HG03066 (cell line): ENCODE measurements at regions not wholly inside any gene's neighbourhood (a gene's known extent, or its start where the extent isn't known, plus 50 kb on each side); places are given as distances from the start of the nearest gene placed in this dataset.
"Not testable (repeated sequence)": the region's sequence is repeated elsewhere in the genome, so short reads cannot be mapped to it uniquely, and the experiment has no call there.

Experiments used
- ATAC-seq: cut with Tn5 transposase; IDR thresholded peaks from one replicate; pipeline ENCODE4 v1.9.1; 2021; ENCODE audit warnings: low read depth; ENCODE audit not compliant: unreplicated experiment

GRCh38 chr1:234924450-234925355 lies 203.9 kb downstream of the TOMM20 start:
- ATAC-seq = no peak

DNA sequence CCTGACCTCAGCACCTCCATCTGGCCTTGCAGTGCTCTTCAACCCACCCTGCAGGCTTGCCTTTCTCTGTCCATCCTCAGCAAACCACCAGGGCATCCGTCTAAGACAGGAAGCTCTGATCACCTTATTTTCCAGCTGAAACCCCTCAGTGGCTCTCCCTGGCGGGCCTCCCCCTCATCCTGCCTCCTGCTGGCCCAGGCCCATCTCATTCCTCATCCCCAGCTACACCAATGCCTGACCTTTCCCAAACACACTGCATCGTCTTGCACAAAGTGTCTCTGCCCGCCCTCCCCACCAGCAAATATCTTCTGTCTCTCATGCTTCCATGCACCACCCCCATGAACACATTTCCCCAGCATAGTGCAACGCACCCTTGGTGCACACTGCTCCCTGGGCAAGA lies 205.0 kb downstream of the TOMM20 start:
- no peak for ATAC-seq

GRCh38 chr1:234922987-234923386 lies 205.7 kb downstream of the TOMM20 start:
- ATAC-seq = no peak

DNA sequence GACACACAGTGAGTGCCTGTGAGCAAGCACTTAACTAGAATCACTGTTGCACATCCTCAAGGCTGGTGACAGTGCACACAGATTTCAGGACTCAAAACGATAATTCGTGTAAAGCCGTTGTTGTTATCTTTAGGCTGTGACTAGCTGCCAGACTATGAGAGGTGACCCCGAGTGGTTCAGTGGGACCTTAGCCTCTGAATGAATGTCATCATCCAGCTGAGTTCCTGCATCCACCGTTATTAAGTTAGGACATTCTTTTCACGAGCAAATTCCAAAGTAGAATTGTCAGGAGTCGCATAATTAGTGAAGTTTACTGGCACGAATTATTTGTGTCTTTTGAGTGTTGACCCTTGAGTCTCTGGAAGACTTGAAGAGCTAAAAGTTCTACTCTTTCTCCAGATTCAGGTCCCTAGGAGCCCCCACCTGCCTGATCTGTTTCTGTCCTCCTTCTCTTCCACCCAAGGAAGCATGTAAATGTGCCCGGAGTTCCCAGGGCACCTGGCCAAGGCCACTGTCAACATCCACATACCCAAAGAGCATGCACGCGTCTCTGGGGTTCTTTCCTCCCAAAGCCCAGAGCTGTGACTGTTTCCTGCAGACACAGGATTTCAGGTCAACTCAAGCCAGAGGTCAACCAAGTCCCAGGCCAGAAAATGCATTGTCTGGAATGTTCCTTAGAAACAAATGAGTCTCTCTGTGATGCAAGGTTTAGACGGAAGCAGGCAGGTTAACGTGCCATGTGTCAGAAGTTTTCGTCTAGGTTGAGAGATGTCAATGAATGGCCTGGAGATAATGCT lies 207.2 kb downstream of the TOMM20 start:
- ATAC-seq = no peak

- no peak for ATAC-seq
These were observed 207.8 kb downstream of the TOMM20 start for GRCh38 chr1:234920843-234921140.

DNA sequence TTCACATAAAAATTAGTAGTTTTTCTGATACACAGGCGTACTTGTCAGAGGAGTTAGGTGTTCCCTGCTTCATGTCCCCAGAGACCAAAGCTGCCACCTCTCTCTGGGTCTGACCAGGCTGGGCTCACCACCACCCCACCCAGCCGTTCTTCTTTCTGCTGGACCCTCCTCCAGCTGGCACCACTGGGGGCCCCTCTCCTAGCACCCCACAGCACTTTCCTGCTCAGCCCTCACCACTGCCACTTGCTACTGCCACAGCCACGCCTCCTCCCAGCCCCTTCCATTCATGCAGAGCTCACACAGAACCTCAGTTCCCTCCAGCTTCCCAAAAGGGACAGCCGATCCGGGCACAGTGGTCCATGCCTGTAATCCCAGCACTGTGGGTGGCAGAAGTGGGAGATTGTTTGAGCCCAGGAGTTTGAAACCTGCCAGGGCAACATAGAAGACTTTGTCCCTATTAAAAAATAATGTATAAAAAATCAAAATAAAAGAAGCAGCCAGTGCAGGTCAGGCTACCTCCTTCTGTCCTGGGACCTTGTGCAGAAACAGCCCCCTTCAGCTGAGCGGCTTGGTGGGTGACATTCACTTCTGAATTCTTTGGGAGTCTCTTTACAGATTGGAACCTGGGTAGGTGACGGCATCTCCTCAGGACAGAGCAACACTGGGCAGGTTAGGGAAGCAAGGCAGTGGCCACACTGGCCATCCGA lies 208.3 kb downstream of the TOMM20 start:
- no peak for ATAC-seq

DNA sequence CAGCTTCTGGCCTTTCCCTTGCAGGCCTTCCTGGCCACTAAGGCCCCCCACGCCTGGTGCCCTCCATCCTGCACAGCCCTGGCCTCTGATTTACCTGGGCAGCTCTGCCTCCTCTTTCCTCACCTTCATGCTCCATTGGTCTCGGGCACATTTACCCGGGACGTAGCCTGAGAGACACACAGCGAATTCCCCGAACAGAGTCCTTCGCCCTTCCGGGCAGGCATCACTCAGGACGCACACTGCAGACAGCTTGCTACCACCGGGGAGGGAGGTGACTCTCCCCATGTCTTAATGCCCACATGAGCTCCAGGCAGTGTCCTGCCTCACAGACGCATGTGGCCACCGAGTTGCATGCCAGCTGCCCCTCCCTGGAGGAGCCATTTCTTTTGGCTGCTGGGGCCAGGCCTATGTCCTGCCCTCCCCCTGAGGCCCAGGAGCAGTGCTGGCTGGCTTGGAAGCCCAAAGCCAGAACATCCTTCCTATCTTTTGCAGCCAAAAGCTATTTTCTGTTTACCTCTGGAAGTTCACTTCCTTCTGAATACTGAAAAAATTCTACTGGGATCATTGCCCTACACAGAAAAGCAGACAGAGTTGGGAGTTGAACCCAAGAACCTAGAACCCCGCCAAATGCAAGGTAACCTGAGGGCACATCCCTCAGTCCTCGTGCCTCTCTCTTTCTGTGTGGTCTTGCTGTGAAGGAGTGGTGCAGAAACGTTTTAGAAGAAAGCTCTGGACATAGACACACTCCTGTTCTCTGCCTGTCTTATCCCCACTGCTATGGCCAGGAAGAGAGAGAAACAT lies 209.5 kb downstream of the TOMM20 start:
- no peak for ATAC-seq

GRCh38 chr1:234918181-234918841 lies 210.3 kb downstream of the TOMM20 start:
- ATAC-seq = no peak

GRCh38 chr1:234917495-234918180 lies 211.0 kb downstream of the TOMM20 start:
- ATAC-seq = no peak

DNA sequence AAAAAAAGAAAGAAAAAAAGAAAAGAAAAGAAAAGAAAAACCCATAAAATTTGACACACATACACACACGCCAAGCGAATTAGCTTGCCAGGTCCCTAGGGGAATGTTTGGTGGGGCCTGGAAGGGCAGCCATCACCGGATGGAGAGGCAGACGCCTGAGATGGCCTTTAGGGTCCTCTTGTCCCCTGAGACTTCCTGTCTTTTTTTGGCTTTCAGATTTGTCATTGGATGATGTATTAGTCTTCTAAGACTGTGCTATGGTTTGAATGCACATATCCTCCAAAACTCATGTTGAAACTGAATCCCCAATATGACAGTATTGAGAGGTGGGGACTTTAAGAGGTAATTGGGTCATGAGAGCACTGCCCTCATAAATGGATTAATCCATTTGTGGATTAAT lies 211.8 kb downstream of the TOMM20 start:
- ATAC-seq = no peak

DNA sequence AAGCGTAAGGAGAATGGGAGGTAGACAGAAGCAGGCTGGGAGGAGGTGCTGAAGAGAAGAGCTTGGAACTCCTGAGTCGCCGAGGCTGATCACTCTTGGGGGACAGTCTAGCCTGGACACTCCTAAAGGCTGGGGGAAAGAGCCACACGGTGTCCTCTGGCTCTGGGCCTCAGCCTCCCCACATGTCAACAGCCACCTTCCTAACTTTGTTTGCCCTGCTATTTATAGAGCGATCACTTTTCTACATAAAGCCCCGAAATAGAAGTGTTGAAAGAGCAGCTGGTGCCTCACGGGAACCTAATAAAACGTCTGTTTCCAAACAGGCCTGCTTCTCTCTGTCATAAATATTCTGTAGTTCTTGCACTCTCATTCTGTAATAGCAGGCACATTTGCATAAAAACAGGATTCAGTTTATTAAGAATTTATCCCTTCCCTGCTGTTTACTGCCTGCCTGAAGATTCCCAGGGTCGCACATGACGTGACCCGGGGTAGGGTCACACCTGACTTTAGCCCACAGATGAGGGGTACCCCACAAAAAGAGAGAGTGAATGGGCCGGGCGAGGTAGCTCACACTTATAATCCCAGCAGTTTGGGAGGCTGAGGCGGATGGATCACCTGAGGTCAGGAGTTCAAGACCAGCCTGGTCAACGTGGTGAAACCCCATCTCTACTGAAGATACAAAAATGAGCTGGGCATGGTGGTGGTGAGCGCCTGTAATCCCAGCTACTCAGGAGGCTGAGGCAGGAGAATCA lies 212.5 kb downstream of the TOMM20 start:
- no peak for ATAC-seq

- ATAC-seq = no peak
These were observed 213.9 kb downstream of the TOMM20 start for GRCh38 chr1:234914606-234915290.

DNA sequence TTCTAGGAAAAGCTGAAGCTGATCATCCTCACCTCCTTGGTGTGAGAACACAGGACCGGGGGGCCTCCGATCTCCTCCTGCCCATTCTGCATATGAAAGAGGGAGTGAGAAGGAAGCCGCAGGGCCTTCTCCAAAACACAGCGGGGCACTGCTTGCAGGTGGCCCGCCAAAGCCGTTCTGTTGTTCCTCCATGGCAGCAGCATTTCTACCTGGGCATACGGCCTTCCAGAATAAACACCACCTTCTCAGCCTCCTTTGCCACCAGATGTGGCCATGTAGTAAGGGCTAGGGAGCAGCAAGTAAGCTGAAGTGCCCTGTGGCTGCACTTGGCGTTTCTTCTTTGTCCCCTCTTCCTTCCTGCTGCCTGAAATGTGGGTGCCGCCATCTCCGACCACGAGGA lies 214.9 kb downstream of the TOMM20 start:
- no peak for ATAC-seq

GRCh38 chr1:234913278-234913649 lies 215.4 kb downstream of the TOMM20 start:
- ATAC-seq = no peak

GRCh38 chr1:234912548-234913277 lies 215.9 kb downstream of the TOMM20 start:
- no peak for ATAC-seq

- ATAC-seq = no peak
These were observed 216.8 kb downstream of the TOMM20 start for GRCh38 chr1:234911787-234912186.

DNA sequence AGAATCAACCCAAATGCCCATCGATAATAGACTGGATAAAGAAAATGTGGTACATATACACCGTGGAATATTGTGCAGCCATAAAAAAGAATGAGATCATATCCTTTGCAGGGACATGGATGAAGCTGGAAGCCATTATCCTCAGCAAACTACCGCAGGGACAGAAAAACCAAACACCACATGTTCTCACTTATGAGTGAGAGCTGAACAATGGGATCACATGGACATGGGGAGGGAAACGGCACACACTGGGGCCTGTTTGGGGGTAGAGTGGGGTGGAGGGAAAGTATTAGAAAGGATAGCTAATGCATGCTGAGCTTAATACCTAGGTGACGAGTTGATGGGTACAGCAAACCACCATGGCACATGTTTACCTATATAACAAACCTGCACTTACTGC lies 217.5 kb downstream of the TOMM20 start:
- ATAC-seq = not testable (repeated sequence)

- ATAC-seq = no peak
These were observed 218.8 kb downstream of the TOMM20 start for GRCh38 chr1:234909851-234910250.
